ENCODE measurements at regions not wholly inside any gene's neighbourhood (a gene's known extent, or its start where the extent isn't known, plus 50 kb on each side); places are given as distances from the start of the nearest gene placed in this dataset.
A peak's percentile ranks its signal among the peaks of the same experiment; 100 is the strongest.

GRCh38 chr15:91692596-91692995 is 160.9 kb upstream of the SLCO3A1 start:
- no peak for FAIRE-seq

- no peak for FAIRE-seq
These were observed 159.2 kb upstream of the SLCO3A1 start for GRCh38 chr15:91694131-91694830.

GRCh38 chr15:91694831-91695210 is 158.7 kb upstream of the SLCO3A1 start:
- FAIRE-seq = peak; percentile 91

- FAIRE-seq = no peak
These were observed 157.7 kb upstream of the SLCO3A1 start for GRCh38 chr15:91695799-91696198.

- FAIRE-seq = no peak
These were observed 156.5 kb upstream of the SLCO3A1 start for GRCh38 chr15:91696981-91697380.

DNA sequence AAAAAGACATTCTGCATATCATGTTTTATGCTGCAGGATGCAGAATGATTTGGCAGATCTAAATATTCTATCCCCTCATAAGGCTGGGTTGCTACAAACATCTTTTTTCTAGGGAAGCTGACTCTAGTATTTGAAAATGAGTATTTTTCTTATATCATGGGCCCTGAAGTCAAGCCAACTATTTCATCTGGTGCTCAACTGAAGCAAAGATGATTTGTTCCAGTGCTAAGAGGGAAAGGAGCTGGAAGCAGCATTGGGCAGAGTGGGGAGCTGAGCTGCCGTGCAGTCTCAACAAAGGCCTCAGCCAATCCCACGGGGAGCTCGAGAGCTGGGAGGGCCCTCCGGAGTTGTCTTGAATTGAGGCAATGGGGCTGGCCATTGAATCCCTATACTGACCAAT is 155.3 kb upstream of the SLCO3A1 start:
- FAIRE-seq = no peak

- no peak for FAIRE-seq
These were observed 153.8 kb upstream of the SLCO3A1 start for GRCh38 chr15:91699741-91700140.

DNA sequence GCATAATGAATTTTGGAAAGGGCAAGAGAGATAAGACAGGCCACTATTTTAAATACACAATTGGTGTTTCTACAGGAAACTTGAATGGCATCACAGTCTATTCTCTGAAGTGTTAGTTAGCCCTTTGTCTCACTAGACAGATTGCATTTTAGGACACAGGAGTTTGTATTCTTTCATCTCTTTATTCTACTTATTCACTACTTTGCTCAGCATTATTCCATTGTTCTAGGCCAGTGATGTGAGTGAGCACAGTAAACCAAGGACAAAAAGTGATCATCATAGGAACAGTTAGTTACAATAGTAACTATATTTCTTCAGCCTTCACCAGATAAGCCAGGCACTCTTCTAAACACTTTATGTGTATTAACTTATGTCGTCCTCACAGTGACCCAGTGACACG is 150.2 kb upstream of the SLCO3A1 start:
- no peak for FAIRE-seq

DNA sequence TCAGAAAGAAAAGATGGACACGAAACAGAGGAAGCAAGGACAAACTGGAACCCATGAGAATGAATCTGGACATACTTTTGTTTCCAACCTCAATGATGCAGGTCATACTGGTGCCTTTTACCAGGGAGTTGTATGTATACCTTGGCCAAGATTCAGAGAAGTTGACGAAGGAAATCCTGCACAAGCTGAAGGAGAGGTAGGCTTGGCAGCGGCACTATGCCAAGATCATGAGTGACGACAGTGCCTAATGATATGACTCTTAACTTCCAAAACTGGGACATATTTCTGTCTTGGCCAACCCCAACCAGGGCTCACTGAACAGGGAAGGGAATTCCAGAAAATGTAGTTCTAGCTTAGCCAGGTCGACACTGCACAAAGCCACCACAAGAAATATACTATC is 149.2 kb upstream of the SLCO3A1 start:
- no peak for FAIRE-seq

GRCh38 chr15:91706322-91707032 is 147.0 kb upstream of the SLCO3A1 start:
- no peak for FAIRE-seq

DNA sequence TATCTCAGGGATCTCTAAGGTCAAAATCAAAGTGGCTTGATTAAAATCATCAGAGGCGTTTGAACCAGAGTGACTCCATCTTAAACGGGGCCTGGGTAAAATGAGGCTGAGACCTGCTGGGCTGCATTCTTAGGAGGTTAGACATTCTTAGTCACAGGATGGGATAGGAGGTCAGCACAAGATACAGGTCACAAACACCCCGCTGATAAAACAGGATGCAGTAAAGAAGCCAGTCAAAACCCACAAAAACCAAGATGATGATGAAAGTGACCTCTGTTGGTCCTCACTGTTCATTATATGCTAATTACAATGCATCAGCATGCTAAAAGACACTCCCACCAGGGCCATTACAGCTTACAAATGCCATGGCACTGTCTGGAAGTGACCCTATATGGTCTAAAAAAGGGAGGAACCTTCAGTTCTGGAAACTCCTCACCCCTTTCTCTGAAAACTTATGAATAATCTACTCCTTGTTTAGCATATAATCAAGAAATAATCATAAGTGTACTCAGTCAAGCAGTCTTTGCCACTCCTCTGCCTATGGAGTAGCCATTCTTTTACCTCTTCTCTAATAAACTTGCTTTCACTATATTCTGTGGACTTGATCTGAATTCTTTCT is 143.3 kb upstream of the SLCO3A1 start:
- no peak for FAIRE-seq

GRCh38 chr15:91711384-91712033 is 142.0 kb upstream of the SLCO3A1 start:
- no peak for FAIRE-seq

GRCh38 chr15:91712286-91712685 is 141.2 kb upstream of the SLCO3A1 start:
- no peak for FAIRE-seq

GRCh38 chr15:91716536-91716935 is 137.0 kb upstream of the SLCO3A1 start:
- no peak for FAIRE-seq

DNA sequence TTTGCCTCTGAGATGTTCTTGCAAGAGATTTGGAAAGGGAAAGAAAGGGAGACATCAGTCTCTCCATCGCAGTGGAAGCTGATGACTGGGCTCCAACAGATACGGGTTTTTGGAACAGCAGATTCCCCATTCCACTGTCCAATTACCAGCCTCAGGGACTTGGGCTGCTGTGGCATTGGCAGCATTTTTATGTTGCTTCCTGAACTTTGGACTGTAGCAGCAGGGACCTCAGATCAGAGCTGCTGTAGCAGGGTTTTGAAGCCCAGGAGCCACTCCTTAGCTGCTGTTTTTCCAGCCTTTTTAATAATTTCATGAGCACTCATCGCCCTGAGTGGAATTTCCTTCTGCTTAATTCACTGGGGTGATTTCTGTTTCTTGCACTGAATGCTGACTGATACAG is 135.7 kb upstream of the SLCO3A1 start:
- no peak for FAIRE-seq

GRCh38 chr15:91723959-91724358 is 129.5 kb upstream of the SLCO3A1 start:
- no peak for FAIRE-seq

DNA sequence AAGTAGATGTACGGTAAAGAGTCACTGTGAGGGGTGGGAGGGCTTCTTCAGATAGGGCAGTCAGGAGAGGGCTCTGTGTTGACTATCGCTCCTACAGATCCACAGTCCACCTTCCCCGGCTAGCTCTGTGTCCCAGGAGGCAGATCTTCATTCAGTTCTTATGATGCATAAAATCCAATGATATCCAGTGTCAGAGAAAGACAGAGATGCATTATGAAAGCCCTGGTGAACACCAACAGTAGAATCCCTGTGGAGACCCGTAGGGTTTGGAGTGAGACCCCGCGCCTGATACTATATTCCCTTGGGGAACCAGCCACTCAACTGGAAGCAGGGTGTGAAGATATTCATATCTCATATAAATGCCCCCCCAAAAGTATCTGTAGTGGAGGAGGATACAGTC is 119.8 kb upstream of the SLCO3A1 start:
- FAIRE-seq = no peak

GRCh38 chr15:91737151-91737818 is 116.2 kb upstream of the SLCO3A1 start:
- no peak for FAIRE-seq

DNA sequence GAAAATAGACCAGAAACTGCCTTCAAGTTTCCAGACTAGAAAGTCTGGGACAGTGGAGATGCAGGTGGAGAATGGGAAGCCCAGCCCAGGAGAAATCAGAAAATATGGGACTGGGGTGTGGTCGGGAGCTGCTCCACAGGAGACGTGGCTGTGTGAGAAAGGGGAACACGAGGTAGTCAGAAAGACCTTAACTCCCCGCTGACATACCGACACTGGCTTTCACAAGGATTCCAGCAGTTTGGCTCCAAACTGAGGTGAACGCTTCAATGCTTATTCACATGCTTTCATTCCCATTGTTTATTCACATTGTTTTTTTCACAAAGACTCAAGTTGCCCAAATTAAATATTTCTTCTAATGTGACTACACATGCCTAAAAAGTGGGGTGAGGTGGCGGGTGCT is 111.5 kb upstream of the SLCO3A1 start:
- no peak for FAIRE-seq

- FAIRE-seq = no peak
These were observed 101.9 kb upstream of the SLCO3A1 start for GRCh38 chr15:91751611-91752010.

GRCh38 chr15:91752081-91752785 is 101.3 kb upstream of the SLCO3A1 start:
- no peak for FAIRE-seq

GRCh38 chr15:91759560-91759959 is 93.9 kb upstream of the SLCO3A1 start:
- no peak for FAIRE-seq
